GM21723 (cell line): ENCODE measurements at regions not wholly inside any gene's neighbourhood (a gene's known extent, or its start where the extent isn't known, plus 50 kb on each side); places are given as distances from the start of the nearest gene placed in this dataset.
"Not testable (repeated sequence)": the region's sequence is repeated elsewhere in the genome, so short reads cannot be mapped to it uniquely, and the experiment has no call there.

Experiments
- ATAC-seq: cut with Tn5 transposase; IDR thresholded peaks from one replicate; pipeline ENCODE4 v1.9.1; 2021; ENCODE audit warnings: mild to moderate bottlenecking, moderate library complexity; ENCODE audit not compliant: unreplicated experiment

GRCh38 chr6:95848717-95849116 lies 167.1 kb upstream of the FUT9 start:
- no peak for ATAC-seq

DNA sequence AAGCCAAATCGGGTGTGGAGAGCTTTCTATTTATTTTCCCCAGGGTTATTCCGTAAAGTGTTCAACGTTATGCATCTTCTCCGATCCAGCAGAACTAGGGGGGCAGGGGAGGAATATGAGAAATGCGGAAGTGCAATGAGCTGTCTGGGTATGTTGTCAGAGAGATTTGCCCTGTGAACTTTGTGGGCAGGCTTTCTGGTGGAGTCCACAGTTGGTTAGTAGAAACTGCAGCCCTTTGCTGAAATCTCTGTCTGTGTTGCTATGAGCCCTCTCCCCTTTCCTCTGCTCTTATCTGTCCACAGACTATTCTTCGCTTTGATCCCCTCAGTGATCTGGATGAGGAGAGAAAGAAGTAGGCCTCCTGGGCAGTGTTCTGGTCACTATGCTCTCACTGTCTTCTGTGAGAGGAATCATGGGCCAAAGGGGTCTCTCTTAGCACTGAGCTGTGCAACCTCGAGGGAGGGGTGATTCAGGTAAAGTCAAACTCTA lies 158.9 kb upstream of the FUT9 start:
- no peak for ATAC-seq

GRCh38 chr6:95865857-95866256 lies 149.9 kb upstream of the FUT9 start:
- ATAC-seq, result no peak

DNA sequence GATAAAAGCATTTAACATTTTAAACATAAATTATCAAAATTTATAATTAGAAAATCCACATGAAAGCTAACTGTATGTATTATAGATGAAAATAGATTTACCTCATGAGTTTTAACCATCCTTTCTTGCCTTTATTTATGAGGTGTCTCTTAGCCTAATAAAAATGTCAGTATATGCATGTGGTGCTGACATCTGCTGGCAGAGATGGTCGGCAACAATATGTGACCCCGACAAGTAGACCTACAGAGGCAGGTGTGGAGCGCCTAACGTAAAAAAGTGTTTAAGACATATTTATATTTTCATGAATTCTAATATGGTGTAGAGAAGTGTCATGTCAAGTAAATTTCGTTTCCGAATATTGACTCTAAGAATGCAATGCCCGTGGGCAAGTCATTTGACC lies 149.0 kb upstream of the FUT9 start:
- peak; percentile 57 for ATAC-seq

- no peak for ATAC-seq
These were observed 148.6 kb upstream of the FUT9 start for GRCh38 chr6:95867205-95867604.

- no peak for ATAC-seq
These were observed 138.3 kb upstream of the FUT9 start for GRCh38 chr6:95877480-95877879.

DNA sequence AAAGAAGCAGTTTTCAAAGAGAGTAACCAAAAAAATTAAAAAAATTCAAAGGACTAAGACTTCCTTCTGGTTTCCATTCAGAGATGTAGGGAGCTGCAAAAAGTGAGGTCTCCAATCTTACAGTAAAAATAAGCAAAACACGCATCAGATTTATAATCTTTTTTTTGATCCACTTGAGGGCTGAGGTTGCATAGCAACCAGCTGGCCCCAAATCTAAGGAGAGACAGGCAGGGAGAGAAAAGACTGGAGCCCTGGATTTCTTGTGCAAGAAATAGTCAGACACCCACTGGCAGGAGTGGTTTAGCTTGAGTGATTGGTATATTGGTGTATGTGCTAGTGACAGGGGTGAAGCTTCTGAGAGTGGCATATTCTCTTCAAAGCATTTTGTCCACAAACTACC lies 135.9 kb upstream of the FUT9 start:
- no peak for ATAC-seq

- ATAC-seq, result no peak
These were observed 133.4 kb upstream of the FUT9 start for GRCh38 chr6:95882371-95882770.

DNA sequence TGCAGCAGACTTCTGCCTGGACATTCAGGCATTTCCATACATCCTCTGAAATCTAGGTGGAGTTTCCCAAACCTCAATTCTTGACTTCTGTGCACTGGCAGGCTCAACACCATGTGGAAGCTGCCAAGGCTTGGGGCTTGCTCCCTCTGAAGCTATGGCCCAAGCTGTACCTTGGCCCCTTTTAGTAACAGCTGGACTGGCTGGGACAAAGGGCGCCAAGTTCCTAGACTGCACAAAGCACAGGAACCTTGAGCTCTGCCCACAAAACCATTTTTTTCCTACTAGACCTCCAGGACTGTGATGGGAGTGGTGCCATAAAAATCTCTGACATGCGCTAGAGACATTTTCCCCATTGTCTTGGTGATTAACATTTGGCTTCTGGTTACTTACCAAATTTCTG lies 127.1 kb upstream of the FUT9 start:
- ATAC-seq, result not testable (repeated sequence)

GRCh38 chr6:95905132-95905531 lies 110.6 kb upstream of the FUT9 start:
- no peak for ATAC-seq

DNA sequence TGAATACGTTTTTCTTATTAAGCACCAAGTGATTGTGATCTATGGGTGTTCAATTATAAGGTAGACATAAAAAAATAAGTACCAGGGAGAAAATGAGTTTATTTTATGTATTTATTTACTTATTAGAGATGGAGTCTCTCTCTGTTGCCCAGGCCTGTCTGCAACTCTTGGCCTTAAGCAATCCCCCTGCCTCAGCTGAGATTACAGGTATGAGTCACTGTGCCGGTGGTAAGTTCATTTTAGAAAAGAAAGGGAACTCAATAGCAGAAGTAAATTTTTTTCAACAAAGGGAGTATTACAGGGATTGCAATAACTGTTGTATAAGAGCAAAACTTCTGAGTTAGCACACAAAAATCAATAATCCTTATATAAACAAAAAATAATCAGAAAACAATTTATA lies 98.7 kb upstream of the FUT9 start:
- ATAC-seq, result no peak

DNA sequence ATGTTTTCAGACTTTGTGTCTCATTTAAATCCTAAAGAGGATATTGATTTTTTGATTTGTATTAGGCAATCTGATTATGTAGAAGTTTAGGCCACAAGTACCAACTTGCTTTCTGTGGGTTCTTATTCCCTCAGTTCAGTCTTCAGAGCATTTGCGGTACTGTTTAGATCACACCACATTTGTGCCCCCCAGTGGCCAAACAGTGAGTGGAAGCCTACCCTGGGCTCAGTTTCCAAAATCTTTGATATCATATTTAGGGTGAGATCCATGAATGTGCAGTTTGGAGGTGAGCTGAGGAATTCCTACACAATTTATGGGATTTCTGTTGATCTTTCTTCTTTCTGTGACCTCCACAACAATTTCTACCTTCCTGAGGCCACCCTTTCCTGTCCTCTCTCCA lies 92.3 kb upstream of the FUT9 start:
- ATAC-seq, result peak; percentile 51

DNA sequence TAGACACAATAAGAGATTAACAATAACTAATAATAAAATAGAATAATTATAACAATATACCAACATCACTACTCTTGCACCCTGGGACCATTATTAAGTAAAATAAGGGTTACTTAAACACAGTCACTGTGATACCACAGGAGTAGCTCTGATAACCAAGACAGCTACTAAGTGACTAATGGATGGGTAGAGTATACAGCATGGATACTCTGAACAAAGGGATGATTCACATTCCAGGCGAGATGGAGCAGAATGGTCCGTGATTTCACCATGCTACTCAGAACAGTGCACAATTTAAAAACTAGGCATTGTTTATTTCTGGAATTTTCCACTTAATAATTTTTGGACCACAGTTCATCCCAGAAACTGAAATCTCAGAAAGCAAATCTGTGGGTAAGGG lies 80.0 kb upstream of the FUT9 start:
- ATAC-seq, result no peak

DNA sequence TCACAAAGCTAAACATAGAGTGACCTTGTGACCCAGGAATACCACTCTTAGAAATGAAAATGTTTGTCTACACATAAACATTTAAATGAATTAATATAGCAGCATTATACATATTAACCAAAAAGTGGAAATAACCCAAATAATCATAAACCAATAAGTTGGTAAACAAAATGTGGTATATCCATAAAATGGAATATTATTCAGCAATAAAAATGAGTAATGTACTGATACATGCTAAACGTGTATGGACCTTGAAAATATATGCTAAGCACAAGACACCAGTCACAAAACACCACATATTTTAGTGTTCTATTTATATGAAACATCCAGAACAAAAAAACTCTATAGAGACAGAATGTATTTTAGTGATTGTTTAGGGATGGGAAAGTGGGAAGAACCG lies 68.9 kb upstream of the FUT9 start:
- no peak for ATAC-seq

GRCh38 chr6:95948324-95948723 lies 67.5 kb upstream of the FUT9 start:
- ATAC-seq, result no peak

GRCh38 chr6:95949985-95950384 lies 65.8 kb upstream of the FUT9 start:
- ATAC-seq, result no peak

- no peak for ATAC-seq
These were observed 57.1 kb upstream of the FUT9 start for GRCh38 chr6:95958686-95959085.

DNA sequence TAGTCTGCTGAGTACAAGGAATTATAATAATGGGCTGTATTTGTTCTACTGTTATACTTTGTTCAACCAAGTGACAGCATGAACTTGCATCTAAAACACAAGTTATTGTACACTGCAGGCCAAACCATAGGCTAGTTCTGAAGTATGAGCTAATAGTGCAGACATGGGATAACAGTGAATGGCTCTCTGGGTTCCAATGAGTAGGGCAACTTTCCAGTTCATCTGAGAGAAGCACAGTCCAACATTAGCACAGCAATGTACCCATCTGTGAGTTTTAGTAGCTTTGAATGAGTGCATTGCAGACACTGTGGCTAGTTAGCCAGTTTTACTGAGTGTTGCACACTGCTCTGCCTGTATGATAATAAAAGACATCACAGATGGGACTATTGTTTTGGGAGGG lies 56.5 kb upstream of the FUT9 start:
- ATAC-seq, result no peak
